NCI-H748 (cell line): ENCODE measurements at regions not wholly inside any gene's neighbourhood (a gene's known extent, or its start where the extent isn't known, plus 50 kb on each side); places are given as distances from the start of the nearest gene placed in this dataset.
"Not testable (repeated sequence)": the region's sequence is repeated elsewhere in the genome, so short reads cannot be mapped to it uniquely, and the experiment has no call there.

ENCODE experiments used
- DNase-seq: peaks from one replicate; lab custom pipeline; 2025; ENCODE audit not compliant: unreplicated experiment; lab: John Stamatoyannopoulos, UW

GRCh38 chr5:124000538-124000937 lies 488.6 kb downstream of the CSNK1G3 start:
- no peak for DNase-seq

GRCh38 chr5:123997462-123998215 lies 485.7 kb downstream of the CSNK1G3 start:
- DNase-seq, result no peak

GRCh38 chr5:123997064-123997461 lies 485.1 kb downstream of the CSNK1G3 start:
- peak; percentile 83 for DNase-seq

GRCh38 chr5:123992641-123993040 lies 480.7 kb downstream of the CSNK1G3 start:
- DNase-seq, result no peak

GRCh38 chr5:123987956-123988355 lies 476.0 kb downstream of the CSNK1G3 start:
- no peak for DNase-seq

- DNase-seq, result no peak
Observed at GRCh38 chr5:123976379-123977033, 464.5 kb downstream of the CSNK1G3 start.

- DNase-seq, result not testable (repeated sequence)
Observed at GRCh38 chr5:123975521-123975920, 463.5 kb downstream of the CSNK1G3 start.

GRCh38 chr5:123966781-123967180 lies 454.8 kb downstream of the CSNK1G3 start:
- DNase-seq, result no peak

GRCh38 chr5:123965626-123966025 lies 453.6 kb downstream of the CSNK1G3 start:
- no peak for DNase-seq

- no peak for DNase-seq
Observed at GRCh38 chr5:123964884-123965283, 452.9 kb downstream of the CSNK1G3 start.

GRCh38 chr5:123960526-123960925 lies 448.5 kb downstream of the CSNK1G3 start:
- DNase-seq, result no peak

- DNase-seq, result no peak
Observed at GRCh38 chr5:123951582-123951977, 439.6 kb downstream of the CSNK1G3 start.

GRCh38 chr5:123950701-123951581 lies 439.0 kb downstream of the CSNK1G3 start:
- DNase-seq, result no peak

GRCh38 chr5:123949807-123950340 lies 437.9 kb downstream of the CSNK1G3 start:
- DNase-seq, result peak; percentile 30

GRCh38 chr5:123949043-123949804 lies 437.2 kb downstream of the CSNK1G3 start:
- DNase-seq, result no peak

- no peak for DNase-seq
Observed at GRCh38 chr5:123947797-123948196, 435.8 kb downstream of the CSNK1G3 start.

- DNase-seq, result no peak
Observed at GRCh38 chr5:123945548-123945947, 433.6 kb downstream of the CSNK1G3 start.

- no peak for DNase-seq
Observed at GRCh38 chr5:123943151-123943550, 431.2 kb downstream of the CSNK1G3 start.

GRCh38 chr5:123940416-123940815 lies 428.4 kb downstream of the CSNK1G3 start:
- DNase-seq, result no peak

GRCh38 chr5:123937230-123937629 lies 425.3 kb downstream of the CSNK1G3 start:
- peak; percentile 91 for DNase-seq

- peak; percentile 17 for DNase-seq
Observed at GRCh38 chr5:123936548-123936947, 424.6 kb downstream of the CSNK1G3 start.
